ENCODE measurements at regions not wholly inside any gene's neighbourhood (a gene's known extent, or its start where the extent isn't known, plus 50 kb on each side); places are given as distances from the start of the nearest gene placed in this dataset.

- Histone ChIP-seq H4K20me1 (ENCODE audit: insufficient read depth, low read length) (no peaks in the 10 kb centered on the region), H3K4me2 (ENCODE audit: low read depth, low read length) (no peak overlapping the region), H3K4me1 (ENCODE audit: insufficient read depth, low read length) (no peaks in the 10 kb centered on the region), H3K9ac (ENCODE audit: insufficient read depth, low read depth, low read length) (no peak overlapping the region), H3K9me3 (ENCODE audit: low read length) (no peaks in the 10 kb centered on the region), H3K36me3 (replicated peaks in 1 of 2; ENCODE audit: control insufficient read depth in 1 of 2, insufficient read depth in 2 of 2, low read length in 2 of 2) (no peaks in the 10 kb centered on the region), H3K27ac (ENCODE audit: extremely low read length, insufficient read depth, low read length) (no peak overlapping the region), H3K27me3 (ENCODE audit: control insufficient read depth in 1 of 2, insufficient read depth in 2 of 2, low read length in 2 of 2) (no peaks in the 10 kb centered on the region), H2AFZ (ENCODE audit: low read length) (no peak overlapping the region), H3K4me3 (replicated peaks in 1 of 3; ENCODE audit: insufficient read depth in 1 of 3, low read depth in 2 of 3, low read length in 3 of 3) (no peak overlapping the region), H3K79me2 (ENCODE audit: insufficient read depth, low read length) (no peaks in the 10 kb centered on the region)
- ChIA-PET CTCF (ENCODE audit: low intra/inter-chr PET ratio, low total read pairs) (no interaction called here), POLR2A (no interaction called here)
- intact Hi-C loops (cut with micrococcal nuclease; ENCODE audit: unreplicated experiment), result no loop called here
- no peak for TF ChIP-seq REL (CRISPR knock-in tag; conservative IDR thresholded peaks at IDR 0.05)
- TF ChIP-seq TBL1XR1 (IDR thresholded peaks at IDR 0.05; ENCODE audit: borderline replicate concordance, low read length, partially characterized antibody), result no peak
- ATAC-seq (no peak), DNase-seq (ENCODE audit: low spot score) (no peak), FAIRE-seq (no peak)
- in situ Hi-C loops (cut with HindIII; ENCODE audit: extremely low pct_ligation_motif_present, low pct_unique_long_range_greater_than_20kb), result no loop called here
- no TSS peak for BruUV-seq (replicated peaks)
- WGBS (ENCODE audit: low lambda C conversion rate), result 0% methylated on average over 1 of the region's 1 CpG
Measured at GRCh38 chr2:57681650-57682049, 365.0 kb upstream of the VRK2 start.

- DNase-seq (ENCODE audit: low spot score) (no peak), FAIRE-seq (no peak), ATAC-seq (no peak)
- Histone ChIP-seq H3K4me2 (ENCODE audit: low read depth, low read length) (no peak overlapping the region), H4K20me1 (ENCODE audit: insufficient read depth, low read length) (no peaks in the 10 kb centered on the region), H2AFZ (ENCODE audit: low read length) (no peak overlapping the region), H3K4me3 (replicated peaks in 1 of 3; ENCODE audit: insufficient read depth in 1 of 3, low read depth in 2 of 3, low read length in 3 of 3) (no peak overlapping the region), H3K27me3 (ENCODE audit: control insufficient read depth in 1 of 2, insufficient read depth in 2 of 2, low read length in 2 of 2) (no peaks in the 10 kb centered on the region), H3K9me3 (ENCODE audit: low read length) (peaks cover 4% of the 10 kb centered on the region; the same call in 1 of the 2 replicates), H3K9ac (ENCODE audit: insufficient read depth, low read depth, low read length) (no peak overlapping the region), H3K27ac (ENCODE audit: extremely low read length, insufficient read depth, low read length) (no peak overlapping the region), H3K36me3 (replicated peaks in 1 of 2; ENCODE audit: control insufficient read depth in 1 of 2, insufficient read depth in 2 of 2, low read length in 2 of 2) (no peaks in the 10 kb centered on the region), H3K79me2 (ENCODE audit: insufficient read depth, low read length) (no peaks in the 10 kb centered on the region), H3K4me1 (ENCODE audit: insufficient read depth, low read length) (no peaks in the 10 kb centered on the region)
- no peak for TF ChIP-seq SMAD1 (CRISPR knock-in tag; IDR thresholded peaks at IDR 0.05; ENCODE audit: borderline replicate concordance, low read depth)
- TF ChIP-seq TCF12 (IDR thresholded peaks at IDR 0.05), result no peak
- no peak for TF ChIP-seq TCF12 (CRISPR knock-in tag; IDR thresholded peaks at IDR 0.05)
- TF ChIP-seq ZNF687 (CRISPR knock-in tag; IDR thresholded peaks at IDR 0.05), result no peak
- intact Hi-C loops (cut with micrococcal nuclease; ENCODE audit: unreplicated experiment) (no loop called here), in situ Hi-C loops (cut with HindIII; ENCODE audit: extremely low pct_ligation_motif_present, low pct_unique_long_range_greater_than_20kb) (no loop called here)
- POLR2A ChIA-PET, result no interaction called here
- no TSS peak for BruUV-seq (replicated peaks)
- CTCF ChIA-PET (ENCODE audit: low intra/inter-chr PET ratio, low total read pairs), result interaction anchor here (0.6 kb wide), 1 partner anchor 1979 kb away, joined by 3 read pairs; no protein-coding TSS in a partner anchor
- WGBS (ENCODE audit: low lambda C conversion rate), result 31% methylated on average over 2 of the region's 2 CpGs
Measured at GRCh38 chr2:57685032-57685431, 361.6 kb upstream of the VRK2 start.
